ENCODE measurements at regions not wholly inside any gene's neighbourhood (a gene's known extent, or its start where the extent isn't known, plus 50 kb on each side); places are given as distances from the start of the nearest gene placed in this dataset.
A peak's percentile ranks its signal among the peaks of the same experiment; 100 is the strongest.

GRCh38 chr2:106041150-106041549 is 153.0 kb downstream of the UXS1 start:
- Mint-ChIP-seq H3K4me3 (no peak overlapping the region), H3K4me1 (peaks cover 2 to 6% of the 10 kb centered on the region in 2 donors), H3K27me3 (ENCODE audit: low read depth in 3 of 3) (peaks cover 0 to 4% (median 0%) of the 10 kb centered on the region in 3 donors), H3K36me3 (no peaks in the 10 kb centered on the region), H3K27ac (no peak overlapping the region), H3K9me3 (no peaks in the 10 kb centered on the region)
- DNase-seq, result no peak

- Mint-ChIP-seq H3K27ac (peak overlapping the region in 1 of 6 donors; percentile 17), H3K4me1 (peaks cover 2 to 6% of the 10 kb centered on the region in 2 donors), H3K36me3 (no peaks in the 10 kb centered on the region), H3K9me3 (no peaks in the 10 kb centered on the region), H3K27me3 (ENCODE audit: low read depth in 3 of 3) (peaks cover 0 to 4% (median 0%) of the 10 kb centered on the region in 3 donors), H3K4me3 (no peak overlapping the region)
- DNase-seq, result no peak
Observed at GRCh38 chr2:106039634-106040315, 154.3 kb downstream of the UXS1 start.

- peak overlapping the region in 2 of 6 donors; percentile 37 to 48 for H3K27ac Mint-ChIP-seq
- no peaks in the 10 kb centered on the region for H3K36me3 Mint-ChIP-seq
- no peak for DNase-seq
- no peaks in the 10 kb centered on the region for H3K9me3 Mint-ChIP-seq
- H3K4me3 Mint-ChIP-seq, result no peak overlapping the region
- peaks cover 0 to 4% (median 0%) of the 10 kb centered on the region in 3 donors for H3K27me3 Mint-ChIP-seq (ENCODE audit: low read depth in 3 of 3)
- H3K4me1 Mint-ChIP-seq, result peaks cover 2 to 6% of the 10 kb centered on the region in 2 donors
Observed at GRCh38 chr2:106038601-106039375, 155.3 kb downstream of the UXS1 start.

DNA sequence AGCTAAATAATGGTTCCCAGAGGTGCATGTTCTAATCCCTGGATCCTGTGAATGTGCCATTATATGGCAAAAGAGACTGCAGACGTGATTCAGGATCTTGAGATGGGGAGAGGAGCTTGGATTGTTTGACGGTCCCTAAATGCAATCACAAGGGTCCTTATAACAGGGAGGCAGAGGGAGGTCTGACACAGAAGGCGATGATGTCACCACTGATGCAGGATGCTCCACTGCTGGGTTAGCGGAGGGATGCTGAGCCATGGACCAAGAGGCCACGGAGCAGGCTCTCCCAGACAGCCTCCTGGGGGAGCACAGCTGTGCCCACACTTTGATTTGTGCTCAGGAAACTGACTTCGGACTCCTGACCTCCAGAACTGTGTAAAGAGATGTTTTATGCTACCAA is 156.2 kb downstream of the UXS1 start:
- Mint-ChIP-seq H3K27ac (no peak overlapping the region), H3K4me3 (no peak overlapping the region), H3K9me3 (no peaks in the 10 kb centered on the region), H3K4me1 (peaks cover 2 to 6% of the 10 kb centered on the region in 2 donors), H3K27me3 (ENCODE audit: low read depth in 3 of 3) (peaks cover 0 to 6% (median 4%) of the 10 kb centered on the region in 3 donors), H3K36me3 (no peaks in the 10 kb centered on the region)
- no peak for DNase-seq

DNA sequence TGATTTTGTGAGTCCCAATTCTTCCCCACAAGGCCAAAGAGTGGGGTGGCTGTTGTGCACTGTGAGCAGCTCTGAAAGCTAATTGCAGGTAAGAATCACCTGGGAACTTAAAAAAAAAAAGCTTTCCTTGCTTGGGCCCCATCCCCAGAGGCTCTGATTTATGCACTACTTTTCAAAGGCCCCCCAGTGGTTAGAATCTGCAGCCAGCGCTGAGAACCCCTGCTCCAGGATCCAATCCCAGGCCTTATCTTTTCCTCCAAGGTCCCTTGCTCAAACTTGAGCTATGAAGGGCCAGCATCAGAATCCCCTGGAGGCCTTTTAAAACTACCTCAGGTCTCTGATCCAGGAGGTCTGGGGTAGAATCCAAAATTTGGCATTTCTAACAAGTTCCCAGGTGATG is 156.8 kb downstream of the UXS1 start:
- Mint-ChIP-seq H3K27me3 (ENCODE audit: low read depth in 3 of 3) (peaks cover 0 to 6% (median 4%) of the 10 kb centered on the region in 3 donors), H3K9me3 (no peaks in the 10 kb centered on the region), H3K4me1 (peaks cover 2 to 6% of the 10 kb centered on the region in 2 donors), H3K36me3 (no peaks in the 10 kb centered on the region), H3K27ac (no peak overlapping the region), H3K4me3 (no peak overlapping the region)
- DNase-seq, result no peak

GRCh38 chr2:106034325-106034724 is 159.8 kb downstream of the UXS1 start:
- no peak overlapping the region for H3K27ac Mint-ChIP-seq
- H3K36me3 Mint-ChIP-seq, result no peaks in the 10 kb centered on the region
- H3K4me1 Mint-ChIP-seq, result peaks cover 2 to 6% of the 10 kb centered on the region in 2 donors
- H3K27me3 Mint-ChIP-seq (ENCODE audit: low read depth in 3 of 3), result peaks cover 0 to 7% (median 4%) of the 10 kb centered on the region in 3 donors
- H3K4me3 Mint-ChIP-seq, result no peak overlapping the region
- no peaks in the 10 kb centered on the region for H3K9me3 Mint-ChIP-seq
- DNase-seq, result no peak

DNA sequence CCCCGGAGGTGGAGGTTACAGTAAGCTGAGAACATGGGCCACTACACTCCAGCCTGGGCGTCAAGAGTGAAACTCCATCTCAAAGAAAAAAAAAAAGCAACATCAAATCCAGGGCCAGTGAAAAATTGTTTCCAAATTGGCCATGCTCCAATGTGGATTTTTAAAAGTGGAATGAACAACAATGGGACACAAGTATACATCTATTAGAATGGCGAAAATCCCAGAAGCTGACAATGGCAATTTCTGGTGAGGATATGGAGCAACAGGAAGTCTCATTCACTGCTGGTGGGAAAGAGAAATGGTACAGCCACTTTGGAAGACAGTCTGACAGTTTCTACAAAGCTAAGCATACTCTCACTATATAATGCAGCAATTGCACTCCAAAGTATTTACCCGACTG is 161.4 kb downstream of the UXS1 start:
- Mint-ChIP-seq H3K27me3 (ENCODE audit: low read depth in 3 of 3) (peaks cover 0 to 7% (median 5%) of the 10 kb centered on the region in 3 donors), H3K27ac (no peak overlapping the region), H3K36me3 (no peaks in the 10 kb centered on the region), H3K9me3 (no peaks in the 10 kb centered on the region), H3K4me1 (peaks cover 7% of the 10 kb centered on the region in 2 donors), H3K4me3 (no peak overlapping the region)
- DNase-seq, result no peak

DNA sequence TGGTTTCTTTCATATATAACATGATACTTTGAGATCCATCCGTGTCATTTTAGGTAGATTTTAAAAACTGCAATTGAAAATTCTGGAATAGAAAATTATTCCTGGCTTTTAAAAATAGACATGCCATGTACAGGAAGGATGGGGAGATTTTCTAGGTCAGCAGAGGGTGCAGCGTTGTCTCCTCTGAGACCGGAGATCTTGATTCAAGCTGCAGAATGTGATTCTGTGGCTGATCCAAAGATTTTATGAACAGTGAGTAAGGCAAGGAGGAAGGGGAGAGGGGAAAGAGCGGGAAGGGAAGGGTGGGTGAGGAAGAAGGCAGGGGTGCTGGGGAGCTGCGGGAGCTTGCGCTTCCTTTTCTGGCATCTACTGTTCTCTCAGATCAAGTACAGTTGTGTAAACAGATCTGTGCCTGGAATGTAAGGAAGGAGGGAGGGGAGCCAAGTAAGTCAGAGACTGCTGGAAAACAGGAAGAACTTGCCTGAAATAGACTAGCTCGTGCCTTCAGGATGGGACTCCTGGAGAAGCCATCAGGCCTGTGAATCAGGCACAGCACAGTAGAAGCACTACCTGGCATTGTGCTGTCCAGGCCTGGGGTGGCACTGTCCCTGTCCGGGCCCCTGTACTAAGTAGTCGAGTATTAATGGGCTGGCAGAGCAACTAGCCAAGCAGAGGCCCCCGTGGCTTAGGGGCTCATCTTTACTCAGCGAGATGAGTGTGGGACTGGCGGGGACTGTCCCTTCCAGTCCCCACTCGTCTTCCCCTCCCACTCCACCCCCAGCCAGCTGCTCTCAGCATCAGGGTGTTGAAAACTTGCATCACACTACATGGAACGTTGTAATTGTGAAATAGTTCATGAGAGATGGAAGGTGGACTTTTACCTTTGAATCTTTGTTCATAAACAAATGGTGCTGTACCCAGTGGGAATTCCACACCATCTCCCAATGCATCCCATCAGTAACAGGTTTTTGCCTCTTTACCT is 163.5 kb downstream of the UXS1 start:
- no peak overlapping the region for H3K27ac Mint-ChIP-seq
- H3K27me3 Mint-ChIP-seq (ENCODE audit: low read depth in 3 of 3), result peaks cover 0 to 7% (median 2%) of the 10 kb centered on the region in 3 donors
- no peaks in the 10 kb centered on the region for H3K36me3 Mint-ChIP-seq
- DNase-seq, result no peak
- no peaks in the 10 kb centered on the region for H3K9me3 Mint-ChIP-seq
- no peak overlapping the region for H3K4me3 Mint-ChIP-seq
- peaks cover 7 to 8% of the 10 kb centered on the region in 2 donors for H3K4me1 Mint-ChIP-seq

GRCh38 chr2:106028192-106028591 is 165.9 kb downstream of the UXS1 start:
- H3K27me3 Mint-ChIP-seq (ENCODE audit: low read depth in 3 of 3), result peaks cover 0 to 3% (median 2%) of the 10 kb centered on the region in 3 donors
- H3K4me1 Mint-ChIP-seq, result peaks cover 7 to 8% of the 10 kb centered on the region in 2 donors
- H3K4me3 Mint-ChIP-seq, result no peak overlapping the region
- no peak for DNase-seq
- no peaks in the 10 kb centered on the region for H3K9me3 Mint-ChIP-seq
- no peaks in the 10 kb centered on the region for H3K36me3 Mint-ChIP-seq
- peak overlapping the region in 2 of 6 donors; percentile 2 to 44 for H3K27ac Mint-ChIP-seq

DNA sequence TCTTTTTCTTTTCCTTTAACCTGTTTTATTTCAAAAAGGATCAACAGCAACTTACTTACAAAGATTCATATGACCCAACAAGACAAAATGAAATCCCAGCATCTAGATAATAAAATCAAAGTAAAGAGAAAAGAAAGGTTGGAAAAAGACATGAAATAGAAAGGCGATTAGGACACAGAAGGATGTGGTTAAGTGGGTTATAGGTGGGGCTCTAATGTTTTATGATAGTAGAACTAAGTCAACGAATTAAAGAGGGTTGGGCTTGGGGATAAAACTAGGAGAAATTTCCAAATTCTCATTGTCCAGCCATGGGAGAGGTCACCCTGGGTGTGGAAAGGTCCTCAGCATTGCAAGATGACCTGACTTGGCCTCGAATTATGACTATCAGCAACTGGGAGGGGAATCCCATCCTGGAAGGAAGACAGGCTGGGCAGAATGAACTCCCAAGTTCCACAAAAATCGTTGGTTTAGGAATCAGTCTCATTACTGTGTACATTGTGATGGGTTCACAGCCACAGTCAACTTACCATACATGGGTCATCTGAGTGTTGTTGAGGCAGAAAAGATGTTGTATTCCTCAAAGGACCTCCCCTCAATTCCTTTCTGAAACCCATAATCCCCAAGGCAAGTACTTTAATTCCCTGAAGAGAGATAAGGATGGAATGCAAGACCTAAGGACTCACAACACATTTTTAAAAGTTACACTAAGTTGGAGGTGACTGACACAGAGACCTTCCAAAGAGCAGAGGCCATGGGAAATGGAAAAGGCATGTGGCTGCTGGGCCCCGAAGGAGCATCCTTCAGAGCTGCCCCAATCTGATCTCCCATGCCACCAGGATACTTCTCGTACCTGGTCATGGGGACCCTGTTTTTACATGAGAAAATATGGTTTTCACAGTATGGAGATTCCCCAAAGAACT is 167.6 kb downstream of the UXS1 start:
- DNase-seq, result no peak
- H3K4me3 Mint-ChIP-seq, result no peak overlapping the region
- peaks cover 7 to 8% of the 10 kb centered on the region in 2 donors for H3K4me1 Mint-ChIP-seq
- peaks cover under 1 to 2% (median 2%) of the 10 kb centered on the region in 3 donors for H3K27me3 Mint-ChIP-seq (ENCODE audit: low read depth in 3 of 3)
- no peaks in the 10 kb centered on the region for H3K9me3 Mint-ChIP-seq
- H3K36me3 Mint-ChIP-seq, result no peaks in the 10 kb centered on the region
- no peak overlapping the region for H3K27ac Mint-ChIP-seq

DNA sequence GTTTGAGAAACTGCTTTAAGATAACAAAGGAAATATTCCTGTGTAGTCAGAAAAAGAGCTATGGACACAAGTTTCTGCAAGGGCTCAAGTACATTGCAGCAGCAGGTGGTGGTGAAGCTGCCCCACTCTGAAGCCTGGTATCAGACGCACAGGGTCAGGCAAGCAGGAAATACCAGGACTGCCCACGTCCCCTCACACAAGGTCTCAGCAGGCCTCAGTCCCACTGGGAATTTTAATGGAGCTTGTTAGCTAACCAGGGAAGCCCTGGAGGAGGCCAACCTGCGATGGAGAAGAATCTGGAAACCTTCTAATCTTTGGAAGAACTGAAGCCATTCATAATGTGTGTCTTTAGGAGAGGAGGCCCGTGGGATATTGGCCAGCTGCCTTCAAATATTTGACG is 168.3 kb downstream of the UXS1 start:
- Mint-ChIP-seq H3K36me3 (no peaks in the 10 kb centered on the region), H3K9me3 (no peaks in the 10 kb centered on the region), H3K4me3 (no peak overlapping the region), H3K27me3 (ENCODE audit: low read depth in 3 of 3) (peaks cover 2 to 4% (median 2%) of the 10 kb centered on the region in 3 donors), H3K4me1 (peaks cover 7 to 8% of the 10 kb centered on the region in 2 donors), H3K27ac (no peak overlapping the region)
- DNase-seq, result no peak

DNA sequence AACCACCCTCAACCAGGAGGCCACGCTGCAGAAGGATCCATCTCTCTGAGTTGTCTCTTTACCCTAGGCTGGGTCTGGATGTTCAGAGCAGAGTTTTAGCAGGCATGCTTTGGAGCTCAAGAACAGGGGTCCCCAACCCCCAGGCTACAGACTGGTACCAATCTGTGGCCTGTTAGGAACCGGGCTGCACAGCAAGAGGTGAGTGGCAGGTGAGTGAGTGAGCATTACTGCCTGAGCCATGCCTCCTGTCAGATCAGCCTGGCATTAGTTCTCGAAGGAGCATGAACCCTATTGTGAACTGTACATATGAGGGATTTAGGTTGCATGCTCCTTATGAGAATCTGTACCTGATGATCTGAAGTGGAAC is 172.5 kb downstream of the UXS1 start:
- Mint-ChIP-seq H3K36me3 (no peaks in the 10 kb centered on the region), H3K4me3 (no peak overlapping the region), H3K27me3 (ENCODE audit: low read depth in 3 of 3) (peaks cover 0 to 4% (median 2%) of the 10 kb centered on the region in 3 donors), H3K9me3 (no peaks in the 10 kb centered on the region), H3K27ac (no peak overlapping the region), H3K4me1 (peaks cover 6% of the 10 kb centered on the region in 2 donors)
- DNase-seq, result no peak
